ENCODE measurements at regions not wholly inside any gene's neighbourhood (a gene's known extent, or its start where the extent isn't known, plus 50 kb on each side); places are given as distances from the start of the nearest gene placed in this dataset.

GRCh38 chr12:132396657-132397056 is 67.3 kb upstream of the GALNT9 start:
- ChIA-PET CTCF (interaction anchor here (0.7 to 0.8 kb wide), 2 partner anchors 123 to 242 kb away, joined by 3 to 11 read pairs; no protein-coding TSS in a partner anchor), POLR2A (no interaction called here)
- no peak for TF ChIP-seq CTCF (IDR thresholded peaks at IDR 0.05; ENCODE audit: low read depth, low read length)

DNA sequence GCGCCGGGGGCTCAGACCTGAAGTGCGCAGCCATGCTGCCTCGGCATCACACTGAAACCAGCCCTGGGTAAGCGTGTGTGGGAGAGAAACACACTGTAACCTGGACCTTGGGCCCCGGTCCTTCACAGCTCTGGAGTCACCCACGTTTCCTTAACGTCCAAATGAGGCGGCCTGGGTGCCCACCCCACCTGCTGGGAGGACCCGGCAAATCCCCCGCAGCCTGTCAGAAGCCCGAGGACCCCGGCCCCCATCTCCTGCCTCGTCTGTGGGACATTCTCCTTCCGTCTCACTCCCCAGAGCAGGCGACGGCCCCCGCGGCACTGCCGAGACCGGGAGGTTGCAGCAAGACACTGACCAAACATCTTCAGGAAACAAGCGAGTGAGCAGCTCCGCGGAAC is 66.5 kb upstream of the GALNT9 start:
- ChIA-PET POLR2A (no interaction called here), CTCF (interaction anchor here (0.7 kb wide), 1 partner anchor 124 kb away, joined by 3 read pairs; no protein-coding TSS in a partner anchor)
- peaks cover 74% of the 10 kb centered on the region for H3K9me3 ChIP-seq (ENCODE audit: control insufficient read depth, insufficient read depth, low read length)
- no peak overlapping the region for H3K27ac ChIP-seq (ENCODE audit: low read depth, low read length)
- TF ChIP-seq CTCF (IDR thresholded peaks at IDR 0.05; ENCODE audit: low read depth, low read length), result no peak
- peaks cover 19% of the 10 kb centered on the region for H3K27me3 ChIP-seq (ENCODE audit: control insufficient read depth, insufficient read depth, low read length)
- no peak overlapping the region for H3K4me3 ChIP-seq (ENCODE audit: low read depth, low read length)
- DNase-seq (ENCODE audit: low read depth, low spot score), result no peak

More at GRCh38 chr12:132396657-132397056, 67.3 kb upstream of the GALNT9 start:
- Histone ChIP-seq H3K9me3 (ENCODE audit: control insufficient read depth, insufficient read depth, low read length) (peaks cover 67% of the 10 kb centered on the region), H3K27ac (ENCODE audit: low read depth, low read length) (no peak overlapping the region), H3K27me3 (ENCODE audit: control insufficient read depth, insufficient read depth, low read length) (peaks cover 19% of the 10 kb centered on the region), H3K4me3 (ENCODE audit: low read depth, low read length) (no peak overlapping the region)
- DNase-seq (ENCODE audit: low read depth, low spot score), result no peak

- no peak for TF ChIP-seq CTCF (IDR thresholded peaks at IDR 0.05; ENCODE audit: low read depth, low read length)
- DNase-seq (ENCODE audit: low read depth, low spot score), result no peak
- Histone ChIP-seq H3K4me3 (ENCODE audit: low read depth, low read length) (no peak overlapping the region), H3K9me3 (ENCODE audit: control insufficient read depth, insufficient read depth, low read length) (peaks cover 73% of the 10 kb centered on the region), H3K27ac (ENCODE audit: low read depth, low read length) (no peak overlapping the region), H3K27me3 (ENCODE audit: control insufficient read depth, insufficient read depth, low read length) (peaks cover 19% of the 10 kb centered on the region)
- ChIA-PET POLR2A (no interaction called here), CTCF (no interaction called here)
These were observed 66.0 kb upstream of the GALNT9 start for GRCh38 chr12:132395192-132395907.

DNA sequence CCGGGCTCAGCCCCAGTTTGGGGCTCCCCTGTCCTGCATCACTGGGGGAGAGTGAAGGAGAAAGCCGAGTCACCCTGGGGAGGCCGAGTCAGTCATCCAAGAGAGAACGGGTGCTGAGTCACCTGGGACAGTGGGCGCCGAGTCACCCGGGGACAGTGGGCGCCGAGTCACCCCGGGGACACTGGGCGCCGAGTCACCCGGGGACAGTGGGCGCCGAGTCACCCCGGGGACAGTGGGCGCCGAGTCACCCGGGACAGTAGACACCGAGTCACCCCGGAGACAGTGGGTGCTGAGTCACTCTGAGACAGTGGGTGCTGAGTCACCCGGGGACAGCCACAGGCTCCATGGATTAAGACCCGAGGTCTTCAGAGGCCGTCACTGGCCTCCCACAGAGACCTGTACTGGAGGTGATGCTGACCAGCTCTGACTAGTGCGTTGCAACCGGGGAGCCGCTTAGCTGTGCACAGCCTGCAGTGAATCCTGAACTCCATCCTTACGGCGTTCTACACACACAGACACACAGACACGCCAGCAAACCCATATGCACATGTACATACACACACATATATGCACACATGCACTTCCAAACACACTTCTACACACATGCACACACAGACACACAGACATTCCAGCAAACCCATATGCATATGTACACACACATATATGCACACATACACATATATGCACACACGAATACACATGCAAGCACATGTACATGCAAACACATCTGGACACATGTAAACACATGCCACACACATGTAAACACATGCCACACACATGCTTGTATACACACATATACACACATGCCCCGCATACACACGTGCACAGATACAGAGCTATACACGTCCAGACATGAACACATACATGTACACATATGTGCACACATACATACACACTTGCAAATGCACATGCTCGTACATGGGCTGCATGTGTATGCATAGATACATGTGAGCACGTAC is 64.9 kb upstream of the GALNT9 start:
- Histone ChIP-seq H3K4me3 (ENCODE audit: low read depth, low read length) (no peak overlapping the region), H3K27ac (ENCODE audit: low read depth, low read length) (no peak overlapping the region), H3K9me3 (ENCODE audit: control insufficient read depth, insufficient read depth, low read length) (peaks cover 71% of the 10 kb centered on the region), H3K27me3 (ENCODE audit: control insufficient read depth, insufficient read depth, low read length) (peaks cover 14% of the 10 kb centered on the region)
- ChIA-PET CTCF (no interaction called here), POLR2A (no interaction called here)
- no peak for TF ChIP-seq CTCF (IDR thresholded peaks at IDR 0.05; ENCODE audit: low read depth, low read length)
- no peak for DNase-seq (ENCODE audit: low read depth, low spot score)

All from AG04450 (cell line).